Keratinocyte (primary cell): ENCODE measurements at regions not wholly inside any gene's neighbourhood (a gene's known extent, or its start where the extent isn't known, plus 50 kb on each side); places are given as distances from the start of the nearest gene placed in this dataset.

Experiments used
- CTCF ChIP-seq, 3 experiments: IDR thresholded peaks in 1 of 3; conservative IDR thresholded peaks in 1 of 3; optimal IDR thresholded peaks in 1 of 3; 2 replicates in 2 of 3; 3 replicates in 1 of 3; pipeline versions ENCODE3 to v1.5.1; 2011; ENCODE audit warnings: low read length in 3 of 3, mild to moderate bottlenecking in 3 of 3, moderate library complexity in 2 of 3, control low read depth in 1 of 3, inconsistent platforms in 1 of 3; ENCODE audit not compliant: insufficient read depth in 2 of 3; ENCODE audit errors: extremely low read depth in 1 of 3
- EZH2 ChIP-seq: IDR thresholded peaks from one replicate; pipeline ENCODE4 v1.6.1; 2012; ENCODE audit warnings: inconsistent platforms, mild to moderate bottlenecking, low read length, moderate library complexity

GRCh38 chr6:68364271-68364805 is 270.7 kb upstream of the ADGRB3 start:
- no peak for TF ChIP-seq CTCF (optimal IDR thresholded peaks at IDR 0.05 in 1 of 3, IDR thresholded peaks at IDR 0.05 in 1 of 3, conservative IDR thresholded peaks at IDR 0.05 in 1 of 3; ENCODE audit: extremely low read depth in 1 of 3, insufficient read depth in 2 of 3, low read length in 3 of 3)
- no peak for TF ChIP-seq EZH2
